ENCODE measurements at regions not wholly inside any gene's neighbourhood (a gene's known extent, or its start where the extent isn't known, plus 50 kb on each side); places are given as distances from the start of the nearest gene placed in this dataset.

GRCh38 chr1:115515270-115515669 lies 126.5 kb upstream of the VANGL1 start:
- TF ChIP-seq EZH2 (IDR thresholded peaks at IDR 0.05) (no peak), POLR2AphosphoS5 (IDR thresholded peaks at IDR 0.05; ENCODE audit: borderline replicate concordance, low read depth, low read length) (no peak), FOXP2 (optimal IDR thresholded peaks at IDR 0.05; ENCODE audit: control extremely low read depth, extremely low read length, insufficient read depth) (no peak)
